Hepatocyte (in vitro differentiated cells): ENCODE measurements at regions not wholly inside any gene's neighbourhood (a gene's known extent, or its start where the extent isn't known, plus 50 kb on each side); places are given as distances from the start of the nearest gene placed in this dataset.

Source experiments
- CTCF ChIP-seq: fragments of 200-600 bp; sonication (generic); IDR thresholded peaks from 2 replicates; pipeline ENCODE4 v1.5.1; 2016; ENCODE audit warnings: antibody characterized with exemption, mild to moderate bottlenecking; ENCODE audit not compliant: poor library complexity
- EZH2 ChIP-seq: fragments of 200-600 bp; sonication (generic); IDR thresholded peaks from 2 replicates; pipeline ENCODE4 v1.6.1; 2016; ENCODE audit warnings: antibody characterized with exemption, mild to moderate bottlenecking, borderline replicate concordance

GRCh38 chr11:110850846-110851245, 138.6 kb upstream of the ARHGAP20 start:
- TF ChIP-seq CTCF (no peak), EZH2 (no peak)
